ENCODE measurements at regions not wholly inside any gene's neighbourhood (a gene's known extent, or its start where the extent isn't known, plus 50 kb on each side); places are given as distances from the start of the nearest gene placed in this dataset.
"Not testable (repeated sequence)": the region's sequence is repeated elsewhere in the genome, so short reads cannot be mapped to it uniquely, and the experiment has no call there.

DNA sequence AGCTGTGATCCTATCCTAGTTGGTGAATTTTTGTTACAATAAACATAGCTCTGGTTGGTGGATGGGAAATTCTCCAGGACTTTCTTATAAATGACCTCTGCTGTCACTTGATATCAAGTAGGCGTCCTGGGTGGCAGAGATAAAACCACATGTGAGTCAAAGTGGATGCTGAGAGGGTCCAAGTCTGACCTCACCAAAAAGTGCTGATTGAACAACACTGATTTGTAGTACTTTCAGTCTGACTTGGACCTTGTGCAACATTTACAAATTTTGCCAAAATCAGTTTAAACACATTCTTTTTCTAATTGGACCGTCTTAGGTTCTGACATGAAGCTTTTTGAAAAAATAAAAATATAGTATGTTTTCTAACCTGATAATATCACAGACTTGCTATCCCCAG is 585.6 kb downstream of the GALC start:
- no peak for DNase-seq

DNA sequence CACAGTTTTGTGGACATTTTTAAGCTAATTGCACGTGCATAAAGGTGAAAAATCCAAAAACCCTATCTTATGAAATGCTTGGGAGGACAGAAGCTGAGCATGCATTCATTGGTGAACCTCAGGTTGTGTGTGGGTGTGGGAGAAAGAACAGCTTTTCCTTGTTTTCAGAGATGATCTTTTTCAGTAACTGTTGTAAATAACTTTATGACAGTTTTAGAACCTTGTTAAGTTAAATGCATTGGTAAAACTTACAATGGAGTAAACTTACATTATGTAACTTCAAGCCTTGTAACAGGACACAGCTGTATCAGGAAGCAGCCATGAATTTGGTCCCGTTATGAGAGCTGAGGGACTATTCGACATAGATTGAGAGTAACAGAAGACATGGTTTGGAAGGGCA is 587.4 kb downstream of the GALC start:
- no peak for DNase-seq

DNA sequence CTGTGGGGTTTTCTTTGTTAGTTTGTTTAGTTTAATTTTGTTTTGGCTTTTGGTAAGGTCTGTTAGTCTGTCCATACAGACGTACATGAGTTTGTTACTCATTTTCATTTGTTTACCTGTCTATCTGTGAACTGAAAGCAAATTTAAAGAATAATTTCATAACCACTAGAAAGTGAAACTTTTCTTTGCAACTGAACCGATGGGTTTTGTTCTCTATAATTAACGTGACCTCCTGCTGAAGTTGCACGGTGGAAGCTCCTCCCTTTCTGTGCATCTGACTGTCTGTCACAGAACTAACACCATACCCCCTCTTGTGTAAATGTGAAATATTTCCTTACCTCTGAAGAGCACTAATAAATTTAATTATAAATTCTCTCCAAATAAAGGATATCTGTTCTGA is 595.5 kb downstream of the GALC start:
- DNase-seq = no peak

- DNase-seq = no peak
Measured at GRCh38 chr14:87391066-87391465, 601.9 kb downstream of the GALC start.

DNA sequence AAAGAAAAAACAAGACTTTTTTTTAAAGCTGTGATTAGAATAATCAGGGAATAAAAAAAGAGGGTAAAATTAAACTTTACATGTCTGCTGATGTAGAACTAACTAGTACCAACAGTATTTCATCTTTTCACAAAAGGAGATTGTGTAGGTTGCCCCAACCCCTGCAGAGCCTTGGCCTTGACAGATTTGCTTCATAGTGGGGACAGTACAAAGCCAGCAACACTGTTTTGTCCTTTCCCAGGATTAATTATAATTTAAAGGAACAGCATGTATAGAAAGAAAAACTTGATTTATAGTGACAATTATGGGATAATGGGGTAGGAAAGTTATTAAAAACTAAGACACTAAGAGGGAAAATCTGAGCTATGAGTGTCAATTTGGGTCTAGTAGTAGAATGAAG is 604.0 kb downstream of the GALC start:
- DNase-seq = no peak

DNA sequence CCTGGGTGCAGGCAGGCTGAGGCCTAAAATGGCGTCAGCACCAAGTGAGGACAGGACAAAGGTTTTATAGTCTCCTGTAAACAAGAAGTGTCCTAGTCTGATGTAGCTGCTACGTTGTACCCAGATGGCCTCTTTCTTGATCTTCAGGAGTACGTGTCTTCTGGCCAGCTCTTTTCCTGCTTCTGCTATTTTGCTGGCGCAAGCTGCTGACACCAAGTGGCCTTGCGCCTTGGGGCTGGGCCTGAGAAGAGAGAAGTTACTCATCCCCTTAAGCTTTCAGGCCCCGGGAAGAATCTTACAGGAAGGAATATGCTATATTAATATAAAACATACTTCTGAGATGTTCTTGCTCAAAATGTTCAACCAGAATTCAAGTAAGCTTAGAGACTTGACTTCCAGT is 605.2 kb downstream of the GALC start:
- DNase-seq = no peak

DNA sequence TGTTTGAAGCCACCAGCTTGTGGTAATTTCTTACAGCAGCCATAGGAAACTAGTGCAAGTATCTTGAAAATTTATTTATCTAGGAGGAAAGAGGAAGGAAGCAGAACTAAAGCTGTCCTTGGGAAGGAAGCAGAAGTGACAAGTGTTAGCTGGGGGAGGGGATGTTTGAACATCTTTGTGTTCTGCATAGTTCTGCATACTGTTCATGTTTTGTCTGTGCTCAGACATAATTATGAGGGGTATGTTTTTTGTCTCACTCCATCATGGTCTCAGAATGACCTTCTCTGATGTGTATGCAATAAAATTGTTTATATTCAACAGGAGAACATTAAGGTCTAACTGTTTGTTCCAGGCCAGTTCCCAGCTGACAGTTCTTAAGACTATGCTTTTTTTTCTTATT is 606.5 kb downstream of the GALC start:
- no peak for DNase-seq

DNA sequence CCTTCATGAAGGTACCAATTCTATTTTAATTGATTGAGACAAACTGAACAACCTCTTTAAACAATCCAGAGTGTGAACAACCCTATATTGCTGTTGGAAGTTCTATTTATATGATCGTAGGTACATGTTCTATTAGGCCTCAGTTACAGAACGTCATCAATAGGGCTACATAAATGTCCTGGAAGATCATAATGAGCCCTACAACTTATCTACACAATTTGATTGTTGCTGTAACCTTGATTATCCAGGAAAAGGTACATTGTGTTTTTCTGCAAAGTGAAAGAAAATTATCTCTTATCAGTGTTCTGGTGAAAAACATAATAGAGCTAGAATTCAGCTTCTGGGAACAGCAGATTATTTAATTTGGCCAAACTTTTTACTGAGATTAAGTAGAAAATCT is 612.9 kb downstream of the GALC start:
- no peak for DNase-seq

DNA sequence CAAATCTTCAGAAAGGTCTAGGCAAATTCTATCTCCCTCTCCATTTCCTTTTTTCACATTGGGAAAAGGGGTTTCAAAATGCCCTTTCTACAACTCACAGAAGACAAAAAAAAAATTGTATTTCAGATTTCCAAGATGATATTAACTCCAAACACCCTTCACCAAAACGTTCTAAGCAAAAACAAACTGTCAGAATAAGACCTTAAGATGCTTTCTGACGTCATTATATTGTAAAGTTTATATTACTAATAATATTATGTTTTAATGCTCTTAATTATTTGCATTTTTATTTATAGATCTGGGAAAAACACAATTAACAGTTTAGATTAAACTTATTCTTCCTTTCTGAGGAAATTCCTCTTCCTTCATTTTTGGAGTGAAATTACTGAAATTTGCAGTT is 624.2 kb downstream of the GALC start:
- DNase-seq = no peak

DNA sequence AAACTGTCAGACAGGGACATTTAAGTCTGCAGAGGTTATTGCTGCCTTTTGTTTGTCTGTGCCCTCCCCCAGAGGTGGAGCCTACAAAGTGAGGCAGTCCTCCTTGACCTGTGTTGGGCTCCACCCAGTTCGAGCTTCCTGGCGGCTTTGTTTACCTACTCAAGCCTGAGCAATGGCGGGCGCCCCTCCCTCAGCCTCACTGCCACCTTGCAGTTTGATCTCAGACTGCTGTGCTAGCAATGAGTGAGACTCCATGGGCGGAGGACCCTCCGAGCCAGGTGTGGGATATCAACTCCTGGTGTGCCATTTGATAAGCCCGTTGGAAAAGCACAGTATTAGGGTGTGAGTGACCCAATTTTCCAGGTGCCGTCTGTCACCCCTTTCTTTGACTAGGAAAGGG is 632.7 kb downstream of the GALC start:
- not testable (repeated sequence) for DNase-seq

GRCh38 chr14:87351007-87351406 is 642.0 kb downstream of the GALC start:
- no peak for DNase-seq

DNA sequence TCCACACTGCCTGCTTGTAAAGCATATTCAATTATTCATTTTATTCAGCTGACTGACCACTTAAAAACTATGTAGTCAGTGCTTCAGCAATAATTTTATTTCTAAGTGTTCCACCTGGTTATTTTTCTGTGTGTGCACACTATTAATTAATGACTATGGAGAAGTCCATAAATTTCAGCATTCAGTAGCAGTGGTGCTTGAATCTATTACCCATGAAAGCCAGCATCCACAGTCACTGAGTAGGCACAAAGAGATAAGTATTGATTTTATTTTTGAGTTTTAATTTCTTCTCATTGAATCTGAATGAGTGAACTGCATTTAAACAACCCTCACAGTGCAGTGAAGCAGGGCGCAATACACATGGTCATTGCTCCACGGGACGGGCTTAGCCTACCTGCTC is 643.1 kb downstream of the GALC start:
- no peak for DNase-seq

GRCh38 chr14:87343652-87344051 is 649.3 kb downstream of the GALC start:
- DNase-seq = no peak

DNA sequence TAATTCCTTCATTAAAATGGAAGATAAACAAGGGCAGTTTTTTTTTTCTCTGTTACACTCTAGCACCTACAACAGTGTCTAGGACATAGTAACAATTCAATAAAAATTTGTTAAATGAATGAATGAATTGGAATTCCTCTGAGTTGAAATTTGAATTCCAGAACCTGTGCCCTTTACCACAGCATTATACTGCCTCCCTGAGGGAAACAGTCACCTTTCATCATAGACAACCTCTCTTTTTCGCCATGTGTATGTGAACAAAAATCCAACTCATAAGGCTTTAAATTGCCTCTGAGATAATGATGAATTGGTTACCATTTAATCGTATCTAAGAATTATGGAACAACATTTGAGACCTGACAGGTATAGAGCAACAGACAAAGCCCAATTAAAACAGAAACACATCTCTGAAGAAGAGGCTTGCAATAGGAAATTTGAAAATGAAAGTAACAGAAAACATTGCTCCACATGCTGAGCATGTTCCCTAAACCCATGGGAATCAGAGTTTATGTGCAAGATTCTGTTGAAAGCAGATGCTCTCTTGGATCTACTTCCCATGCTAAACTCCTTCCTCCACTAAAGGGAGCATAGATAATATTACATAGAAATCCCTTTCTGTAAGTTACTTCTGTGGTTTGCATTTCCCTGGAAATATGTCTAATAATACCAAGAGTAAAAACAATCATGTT is 657.8 kb downstream of the GALC start:
- no peak for DNase-seq

DNA sequence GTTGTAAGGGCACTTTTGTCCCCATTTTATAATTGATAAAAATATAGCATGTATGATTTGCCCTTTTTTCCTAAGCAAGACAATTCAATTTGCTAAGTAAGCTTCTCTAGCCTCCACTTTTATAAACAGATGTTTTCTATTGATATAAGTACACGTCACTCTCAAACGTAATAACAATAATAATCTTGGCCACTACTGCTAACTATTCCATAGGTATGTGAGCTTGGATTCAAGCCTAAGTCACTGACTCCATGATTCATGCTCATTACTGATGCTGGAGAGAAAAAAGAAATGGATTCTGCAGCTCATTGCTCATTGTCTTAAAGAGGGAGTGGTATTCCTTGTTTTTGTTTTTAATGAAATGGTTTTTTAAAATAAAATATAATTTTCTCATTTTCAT is 661.0 kb downstream of the GALC start:
- DNase-seq = no peak

DNA sequence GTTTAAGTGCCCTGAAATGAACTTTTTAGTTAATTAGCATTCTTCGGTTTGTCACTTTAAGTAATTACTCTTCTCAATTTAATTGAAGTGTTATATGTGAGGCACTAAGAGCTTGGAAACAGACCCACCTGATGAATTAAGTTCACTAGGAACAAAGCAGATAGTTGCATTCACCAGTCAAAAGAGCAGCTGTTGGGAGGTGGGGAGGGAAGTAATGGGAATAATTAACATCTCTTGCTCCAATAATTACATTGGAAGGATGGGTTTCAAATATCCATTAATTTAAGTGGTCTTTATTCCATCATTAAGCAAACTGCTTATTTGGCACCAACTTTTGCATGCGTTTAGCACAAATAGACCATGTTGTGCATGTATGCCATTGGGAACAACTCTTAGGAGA is 667.2 kb downstream of the GALC start:
- DNase-seq = no peak

DNA sequence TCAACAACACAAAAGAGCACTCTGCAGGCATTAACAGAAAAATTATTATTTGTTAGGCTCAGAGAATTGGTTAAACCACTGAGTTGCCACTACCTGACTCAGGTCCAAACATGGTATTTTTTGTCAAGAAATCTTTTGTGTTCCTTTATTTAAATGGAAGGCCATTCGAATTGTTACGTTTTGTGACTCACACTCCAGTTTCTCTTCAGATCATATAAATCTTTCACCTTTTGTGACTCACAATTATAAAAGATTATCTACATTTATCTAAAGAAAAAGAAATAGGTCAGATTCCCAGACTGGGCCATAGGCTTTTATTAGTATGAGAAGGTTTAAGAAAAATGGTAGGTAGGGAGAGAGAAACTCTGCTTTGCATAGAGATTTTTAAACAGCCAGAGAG is 669.8 kb downstream of the GALC start:
- DNase-seq = no peak

DNA sequence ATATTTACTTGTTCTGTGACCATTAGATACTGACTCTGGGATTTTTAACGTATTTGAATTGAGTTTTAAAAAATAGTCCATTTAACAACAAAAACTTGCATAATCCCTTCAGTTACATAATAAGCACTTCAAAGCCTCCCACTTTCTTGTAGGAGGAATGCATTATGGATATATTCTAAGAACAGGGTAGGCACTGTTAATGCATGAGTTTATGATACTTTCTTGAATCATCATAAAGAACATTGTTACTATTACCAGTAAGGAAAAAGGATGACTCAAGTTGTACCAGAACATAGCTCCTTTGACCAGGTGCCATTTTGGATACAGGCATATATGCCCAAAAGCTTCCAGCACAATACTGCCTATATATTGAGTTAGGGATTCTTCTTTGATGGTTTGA is 671.4 kb downstream of the GALC start:
- no peak for DNase-seq

DNA sequence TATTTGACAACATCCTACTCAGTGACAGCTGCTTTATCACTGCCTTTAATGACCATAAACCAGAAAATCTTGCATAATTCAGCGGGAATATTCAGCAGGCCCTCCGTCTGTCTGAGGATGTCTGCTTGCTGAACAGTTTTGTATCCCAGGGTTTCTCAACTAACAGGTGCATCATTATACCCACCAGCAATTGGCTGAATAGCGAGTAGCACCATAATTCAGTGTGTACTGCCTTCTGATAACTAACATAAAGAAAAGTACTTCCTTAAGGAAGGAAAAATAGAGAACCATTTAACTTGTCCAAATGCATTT is 680.1 kb downstream of the GALC start:
- DNase-seq = no peak

DNA sequence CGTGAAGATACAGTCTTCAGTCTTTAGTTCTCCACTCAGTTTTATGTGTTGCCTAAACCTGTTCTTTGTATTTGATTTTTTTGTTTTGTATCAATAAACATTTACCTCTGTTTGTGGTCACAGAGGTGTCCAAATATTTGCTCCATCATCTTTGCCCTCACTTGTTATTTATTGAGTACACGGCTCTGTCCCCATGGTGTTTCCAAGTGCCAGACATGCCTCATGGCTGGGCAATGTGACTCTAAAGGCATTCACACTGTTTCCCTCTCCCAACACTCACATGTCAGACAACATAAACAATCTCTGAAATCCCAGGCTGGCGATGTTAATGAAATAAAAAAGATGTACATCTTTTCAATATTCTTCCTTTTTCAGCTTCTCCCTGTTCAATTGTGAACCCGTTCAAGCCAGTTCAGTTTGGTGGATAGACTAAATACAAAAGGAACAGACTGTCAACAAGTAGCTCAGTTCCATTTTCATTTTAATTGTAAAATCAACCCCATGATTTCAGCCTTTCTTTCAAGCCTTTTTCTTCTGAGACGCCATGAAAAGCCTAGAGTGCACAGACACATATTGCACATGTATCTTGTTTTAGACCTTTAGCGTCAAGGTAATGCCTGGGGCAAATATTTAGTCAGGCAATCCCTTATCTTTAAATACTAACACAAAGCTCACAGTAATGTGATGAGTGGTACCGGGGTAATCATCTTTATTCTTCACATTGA is 680.7 kb downstream of the GALC start:
- DNase-seq = no peak

- DNase-seq = no peak
Measured at GRCh38 chr14:87309557-87309956, 683.4 kb downstream of the GALC start.

- no peak for DNase-seq
Measured at GRCh38 chr14:87306409-87307168, 686.4 kb downstream of the GALC start.

DNA sequence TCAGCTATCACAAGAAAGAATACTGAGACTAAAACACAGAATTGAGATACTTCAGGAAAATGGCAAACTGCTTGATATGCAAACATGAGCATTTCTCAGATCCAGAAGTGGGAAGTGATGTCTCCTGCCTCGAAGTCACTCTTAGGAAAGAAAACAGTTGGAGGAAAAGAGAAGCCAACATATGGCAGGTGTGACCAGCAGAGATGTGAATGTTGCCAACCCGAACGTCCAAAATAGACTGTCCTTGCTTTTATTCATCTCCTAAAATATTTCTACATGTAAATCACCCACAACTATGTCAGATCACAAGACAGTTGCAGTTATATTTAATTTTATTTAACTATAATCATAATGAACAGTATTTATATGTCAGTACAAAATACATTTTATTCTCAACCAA is 687.6 kb downstream of the GALC start:
- DNase-seq = no peak

DNA sequence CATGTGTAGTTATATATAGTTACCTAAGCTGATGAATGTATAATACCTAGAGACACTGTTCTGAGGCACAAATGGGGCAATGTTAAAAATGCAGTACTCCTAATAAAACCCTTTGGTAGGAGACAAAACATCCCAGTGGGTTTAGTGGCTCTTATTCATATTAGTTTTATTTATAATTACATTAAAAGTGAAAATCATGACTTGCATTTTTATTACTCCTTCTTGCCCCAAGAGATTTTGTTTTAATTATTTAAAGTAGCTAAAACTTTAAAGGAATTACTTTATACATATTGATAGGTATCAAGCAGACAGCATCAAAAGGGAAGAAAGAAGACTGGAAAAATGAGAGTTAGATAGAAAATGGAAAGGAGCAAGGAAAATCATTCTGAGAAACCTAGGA is 688.6 kb downstream of the GALC start:
- DNase-seq = no peak

Data from CD4-positive, alpha-beta T cell treated with Interferon gamma for 1 hour (primary cell).